ENCODE measurements at regions not wholly inside any gene's neighbourhood (a gene's known extent, or its start where the extent isn't known, plus 50 kb on each side); places are given as distances from the start of the nearest gene placed in this dataset.

- no peak for TF ChIP-seq CTCF (IDR thresholded peaks at IDR 0.05; ENCODE audit: unreplicated experiment)
- no peak for DNase-seq (ENCODE audit: low spot score in 2 of 2, unreplicated experiment in 2 of 2)
- no peaks in the 10 kb centered on the region for H3K9me3 Mint-ChIP-seq
- no peak overlapping the region for H3K4me3 Mint-ChIP-seq
- no peaks in the 10 kb centered on the region for H3K36me3 Mint-ChIP-seq
- no peak overlapping the region for H3K27ac Mint-ChIP-seq
- H3K4me1 Mint-ChIP-seq: no peaks in the 10 kb centered on the region
- H3K27me3 Mint-ChIP-seq (ENCODE audit: low read depth): no peaks in the 10 kb centered on the region
These were observed 573.1 kb upstream of the KLF12 start for GRCh38 chr13:74707291-74707690.

DNA sequence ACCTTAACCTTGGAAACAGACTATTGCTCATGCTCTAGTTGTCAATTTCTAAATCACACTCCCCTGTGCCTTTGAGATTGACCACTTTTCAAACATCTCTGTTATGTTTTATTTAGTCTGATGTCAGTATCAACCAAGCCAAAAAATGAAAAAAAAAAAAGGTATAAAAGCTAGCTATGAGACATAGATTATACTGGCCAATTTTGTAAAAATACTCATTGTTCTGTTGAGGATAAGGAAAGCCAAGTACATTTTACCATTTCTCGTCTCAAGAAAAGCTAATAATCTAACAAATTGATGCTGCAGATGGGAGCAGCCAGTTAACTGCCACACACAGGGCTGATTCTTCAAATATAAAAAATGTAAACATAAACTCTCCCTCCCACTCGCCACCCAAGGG lies 572.6 kb upstream of the KLF12 start:
- H3K4me1 Mint-ChIP-seq: no peaks in the 10 kb centered on the region
- no peaks in the 10 kb centered on the region for H3K36me3 Mint-ChIP-seq
- H3K9me3 Mint-ChIP-seq: no peaks in the 10 kb centered on the region
- H3K4me3 Mint-ChIP-seq: no peak overlapping the region
- DNase-seq (ENCODE audit: low spot score in 2 of 2, unreplicated experiment in 2 of 2): no peak
- TF ChIP-seq CTCF (IDR thresholded peaks at IDR 0.05; ENCODE audit: unreplicated experiment): no peak
- no peaks in the 10 kb centered on the region for H3K27me3 Mint-ChIP-seq (ENCODE audit: low read depth)
- no peak overlapping the region for H3K27ac Mint-ChIP-seq

DNA sequence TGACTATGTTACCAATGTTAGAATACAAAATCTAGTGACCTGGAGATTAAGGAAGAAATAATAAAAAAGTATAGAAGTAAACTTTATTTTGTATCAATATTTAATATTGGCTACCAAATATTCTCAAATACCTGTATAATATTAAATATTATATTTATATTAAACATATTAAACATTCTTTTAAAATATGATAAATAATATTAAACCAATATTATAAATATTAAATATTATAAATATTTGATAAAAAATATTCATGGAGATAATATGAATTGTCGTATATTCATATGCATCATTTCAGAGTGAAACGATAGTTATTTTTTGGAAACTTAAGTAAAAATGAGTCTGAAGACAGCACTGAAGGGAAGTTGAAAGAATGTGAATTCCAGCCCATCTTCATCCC lies 571.2 kb upstream of the KLF12 start:
- DNase-seq (ENCODE audit: low spot score in 2 of 2, unreplicated experiment in 2 of 2): no peak
- H3K36me3 Mint-ChIP-seq: no peaks in the 10 kb centered on the region
- no peak for TF ChIP-seq CTCF (IDR thresholded peaks at IDR 0.05; ENCODE audit: unreplicated experiment)
- no peaks in the 10 kb centered on the region for H3K9me3 Mint-ChIP-seq
- no peaks in the 10 kb centered on the region for H3K27me3 Mint-ChIP-seq (ENCODE audit: low read depth)
- no peak overlapping the region for H3K4me3 Mint-ChIP-seq
- no peak overlapping the region for H3K27ac Mint-ChIP-seq
- H3K4me1 Mint-ChIP-seq: no peaks in the 10 kb centered on the region

GRCh38 chr13:74703855-74704387 lies 569.7 kb upstream of the KLF12 start:
- Mint-ChIP-seq H3K27me3 (ENCODE audit: low read depth) (no peaks in the 10 kb centered on the region), H3K4me1 (no peaks in the 10 kb centered on the region), H3K36me3 (no peaks in the 10 kb centered on the region), H3K9me3 (no peaks in the 10 kb centered on the region), H3K4me3 (no peak overlapping the region), H3K27ac (no peak overlapping the region)
- no peak for DNase-seq (ENCODE audit: low spot score in 2 of 2, unreplicated experiment in 2 of 2)
- no peak for TF ChIP-seq CTCF (IDR thresholded peaks at IDR 0.05; ENCODE audit: unreplicated experiment)

DNA sequence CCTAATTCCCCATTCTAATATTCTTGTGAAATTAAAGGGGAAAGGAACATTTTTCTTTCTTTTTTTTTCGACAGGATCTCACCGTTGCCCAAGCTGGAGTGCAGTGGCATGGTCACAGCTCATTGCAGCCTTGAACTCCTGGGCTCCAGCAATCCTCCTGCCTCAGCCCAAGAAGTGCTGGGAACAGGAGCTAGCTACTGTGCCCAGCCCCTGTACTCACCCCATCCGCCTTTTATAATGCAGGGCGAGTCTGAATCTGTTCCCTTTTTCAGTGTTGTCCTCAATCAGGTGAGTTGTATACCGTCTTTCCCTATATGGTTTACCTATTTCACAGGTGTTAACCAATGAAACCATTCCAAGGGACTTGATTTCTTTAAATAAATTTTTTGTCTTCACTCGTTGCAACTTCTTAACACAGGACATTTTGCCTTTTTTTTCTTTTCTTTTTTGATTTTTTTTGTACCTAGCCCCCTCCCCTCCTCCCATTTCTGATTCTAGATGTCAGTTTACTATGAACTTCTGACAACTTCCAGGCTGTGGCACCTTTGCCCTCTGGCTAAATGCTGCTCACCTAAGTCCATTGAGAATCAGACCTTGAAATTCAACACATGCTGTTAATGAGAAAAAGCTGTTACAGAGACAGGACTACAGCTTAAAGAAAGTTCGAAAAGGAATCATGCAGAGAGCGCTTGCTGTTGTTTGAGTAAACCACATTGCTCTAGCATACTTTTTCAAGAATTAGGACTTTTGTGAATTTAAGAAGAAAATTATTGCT lies 562.1 kb upstream of the KLF12 start:
- no peaks in the 10 kb centered on the region for H3K36me3 Mint-ChIP-seq
- H3K4me1 Mint-ChIP-seq: peaks cover 16% of the 10 kb centered on the region
- no peak for DNase-seq (ENCODE audit: low spot score in 2 of 2, unreplicated experiment in 2 of 2)
- no peaks in the 10 kb centered on the region for H3K9me3 Mint-ChIP-seq
- no peak for TF ChIP-seq CTCF (IDR thresholded peaks at IDR 0.05; ENCODE audit: unreplicated experiment)
- no peaks in the 10 kb centered on the region for H3K27me3 Mint-ChIP-seq (ENCODE audit: low read depth)
- H3K4me3 Mint-ChIP-seq: no peak overlapping the region
- H3K27ac Mint-ChIP-seq: no peak overlapping the region
